Calu3 (cell line): ENCODE measurements at regions not wholly inside any gene's neighbourhood (a gene's known extent, or its start where the extent isn't known, plus 50 kb on each side); places are given as distances from the start of the nearest gene placed in this dataset.

Experiments used
- BruUV-seq: library from RNA; stranded (reverse); fragments of 400-500 nt; replicated peaks from 2 replicates; lab custom pipeline; 2021; lab: Mats Ljungman, UMichigan
- CTCF ChIA-PET: fragments of 300-600 bp; sonication (Branson Sonifier 250); formaldehyde crosslinking; loops from one replicate; lab custom pipeline; 2022; ENCODE audit warnings: antibody characterized with exemption; lab: Charles Lee
- DNase-seq: peaks from one replicate; pipeline ENCODE4 v3.0.0; 2022
- H3K27ac Mint-ChIP-seq: one replicate; pipeline ENCODE4 v1.8.0; 2022; ENCODE audit warnings: mixed read lengths; ENCODE audit not compliant: unreplicated experiment
- H3K27me3 Mint-ChIP-seq: one replicate; pipeline ENCODE4 v1.8.0; 2022; ENCODE audit warnings: mixed read lengths; ENCODE audit not compliant: unreplicated experiment
- H3K36me3 Mint-ChIP-seq: one replicate; pipeline ENCODE4 v1.8.0; 2022; ENCODE audit warnings: mild to moderate bottlenecking, moderate library complexity, mixed read lengths; ENCODE audit not compliant: insufficient read depth, unreplicated experiment
- H3K4me1 Mint-ChIP-seq: one replicate; pipeline ENCODE4 v1.8.0; 2022; ENCODE audit warnings: mild to moderate bottlenecking, low read depth, mixed read lengths; ENCODE audit not compliant: unreplicated experiment
- H3K4me3 Mint-ChIP-seq: one replicate; pipeline ENCODE4 v1.8.0; 2022; ENCODE audit warnings: mild to moderate bottlenecking, low read depth, moderate library complexity, mixed read lengths; ENCODE audit not compliant: unreplicated experiment
- H3K9me3 Mint-ChIP-seq: one replicate; pipeline ENCODE4 v1.8.0; 2022; ENCODE audit warnings: low read depth, mixed read lengths; ENCODE audit not compliant: unreplicated experiment
- CTCF ChIP-seq: fragments of 200-600 bp; IDR thresholded peaks from one replicate; pipeline ENCODE4 v1.8.0; 2022; ENCODE audit warnings: antibody characterized with exemption; ENCODE audit not compliant: unreplicated experiment
- intact Hi-C: fragments of 100-400 bp; cut with micrococcal nuclease; formaldehyde crosslinking; loops from one replicate; pipeline ENCODE4 v1.10.0; 2022; ENCODE audit not compliant: unreplicated experiment

GRCh38 chr18:28514699-28515098 lies 337.8 kb upstream of the CDH2 start:
- BruUV-seq, result no TSS peak
- intact Hi-C loops, result no loop called here
- Mint-ChIP-seq H3K27ac (no peak overlapping the region), H3K36me3 (no peaks in the 10 kb centered on the region), H3K4me1 (peaks cover 23% of the 10 kb centered on the region), H3K9me3 (no peaks in the 10 kb centered on the region), H3K4me3 (no peak overlapping the region), H3K27me3 (no peaks in the 10 kb centered on the region)
- no peak for DNase-seq
- CTCF ChIA-PET, result no interaction called here
- TF ChIP-seq CTCF, result no peak

GRCh38 chr18:28512357-28512756 lies 335.4 kb upstream of the CDH2 start:
- intact Hi-C loops, result no loop called here
- TF ChIP-seq CTCF, result no peak
- H3K9me3 Mint-ChIP-seq, result no peaks in the 10 kb centered on the region
- peak overlapping the region; percentile 4 for H3K4me3 Mint-ChIP-seq
- no peaks in the 10 kb centered on the region for H3K36me3 Mint-ChIP-seq
- CTCF ChIA-PET, result interaction anchor here (0.6 to 1.1 kb wide), 2 partner anchors 10 to 86 kb away, joined by 3 to 4 read pairs; no protein-coding TSS in a partner anchor
- no peak overlapping the region for H3K27ac Mint-ChIP-seq
- H3K27me3 Mint-ChIP-seq, result no peaks in the 10 kb centered on the region
- peaks cover 23% of the 10 kb centered on the region for H3K4me1 Mint-ChIP-seq
- peak; percentile 1 for DNase-seq
- BruUV-seq, result no TSS peak

GRCh38 chr18:28511413-28511821 lies 334.5 kb upstream of the CDH2 start:
- no peak overlapping the region for H3K27ac Mint-ChIP-seq
- H3K4me1 Mint-ChIP-seq, result peaks cover 23% of the 10 kb centered on the region
- intact Hi-C loops, result no loop called here
- no peaks in the 10 kb centered on the region for H3K9me3 Mint-ChIP-seq
- no peak for TF ChIP-seq CTCF
- H3K27me3 Mint-ChIP-seq, result no peaks in the 10 kb centered on the region
- CTCF ChIA-PET, result no interaction called here
- H3K4me3 Mint-ChIP-seq, result no peak overlapping the region
- no TSS peak for BruUV-seq
- no peak for DNase-seq
- H3K36me3 Mint-ChIP-seq, result no peaks in the 10 kb centered on the region

- BruUV-seq, result no TSS peak
- CTCF ChIA-PET, result no interaction called here
- Mint-ChIP-seq H3K9me3 (no peaks in the 10 kb centered on the region), H3K27me3 (no peaks in the 10 kb centered on the region), H3K4me1 (peaks cover 22% of the 10 kb centered on the region), H3K27ac (no peak overlapping the region), H3K36me3 (no peaks in the 10 kb centered on the region), H3K4me3 (no peak overlapping the region)
- intact Hi-C loops, result no loop called here
- DNase-seq, result no peak
- no peak for TF ChIP-seq CTCF
These were observed 333.3 kb upstream of the CDH2 start for GRCh38 chr18:28510210-28510609.
